Endodermal cell (in vitro differentiated cells): ENCODE measurements at regions not wholly inside any gene's neighbourhood (a gene's known extent, or its start where the extent isn't known, plus 50 kb on each side); places are given as distances from the start of the nearest gene placed in this dataset.

Experiments used
- DNase-seq: peaks from one replicate; pipeline ENCODE4 v3.0.0-alpha.2; 2017
- H3K27ac ChIP-seq: 2 replicates; pipeline ENCODE4 v1.5.1; 2013; ENCODE audit warnings: mild to moderate bottlenecking, low read depth, low read length, moderate library complexity
- H3K27me3 ChIP-seq: 2 replicates; pipeline ENCODE4 v1.6.1; 2013; ENCODE audit warnings: mild to moderate bottlenecking, low read length, moderate library complexity; ENCODE audit not compliant: insufficient read depth, control insufficient read depth, poor library complexity, severe bottlenecking
- H3K36me3 ChIP-seq: 2 replicates; pipeline ENCODE4 v1.7.0; 2013; ENCODE audit warnings: mild to moderate bottlenecking, low read length, moderate library complexity; ENCODE audit not compliant: control insufficient read depth, insufficient read depth
- H3K4me1 ChIP-seq: one replicate; pipeline ENCODE4 v1.7.0; 2013; ENCODE audit warnings: low read length; ENCODE audit not compliant: control insufficient read depth, insufficient read depth
- H3K4me3 ChIP-seq: 2 replicates; pipeline ENCODE4 v1.5.1; 2013; ENCODE audit warnings: mild to moderate bottlenecking, low read length, moderate library complexity
- H3K9ac ChIP-seq: 2 replicates; pipeline ENCODE4 v1.6.1; 2013; ENCODE audit warnings: mild to moderate bottlenecking, low read length, moderate library complexity; ENCODE audit not compliant: poor library complexity, severe bottlenecking; ENCODE audit errors: extremely low read depth
- H3K9me3 ChIP-seq: 2 replicates; pipeline ENCODE4 v1.6.1; 2013; ENCODE audit warnings: mild to moderate bottlenecking, low read length, moderate library complexity; ENCODE audit not compliant: control insufficient read depth
- H3K27ac Mint-ChIP-seq: 2 replicates; pipeline ENCODE4 v1.8.0; 2020; ENCODE audit warnings: mixed read lengths
- H3K27me3 Mint-ChIP-seq: 2 replicates; pipeline ENCODE4 v1.8.0; 2021; ENCODE audit warnings: mild to moderate bottlenecking, mixed read lengths; ENCODE audit not compliant: insufficient read depth
- H3K36me3 Mint-ChIP-seq: 2 replicates; pipeline ENCODE4 v1.8.0; 2020; ENCODE audit warnings: low read depth, mixed read lengths
- H3K4me1 Mint-ChIP-seq: 2 replicates; pipeline ENCODE4 v1.8.0; 2020; ENCODE audit warnings: mixed read lengths
- H3K4me3 Mint-ChIP-seq: 2 replicates; pipeline ENCODE4 v1.8.0; 2020; ENCODE audit warnings: mild to moderate bottlenecking, moderate library complexity, mixed read lengths
- H3K9me3 Mint-ChIP-seq: 2 replicates; pipeline ENCODE4 v1.8.0; 2020; ENCODE audit warnings: mild to moderate bottlenecking, mixed read lengths
- WGBS, 2 experiments: methylation state at CpG; one replicate each; pipeline versions ENCODE4 v1.1.5 to v1.1.7; 2013; ENCODE audit warnings: missing lambda C conversion rate in 2 of 2, mixed read lengths in 1 of 2; ENCODE audit not compliant: insufficient coverage in 1 of 2, insufficient read length in 1 of 2; 5-methylcytosine and 5-hydroxymethylcytosine counted together
- TF ChIP-seq, protein P1 (sequence below): fragments of 200-600 bp; sonication (generic); conservative IDR thresholded peaks from 2 replicates; pipeline ENCODE4 v1.5.0; 2021; ENCODE audit warnings: antibody characterized with exemption, mild to moderate bottlenecking

DNA sequence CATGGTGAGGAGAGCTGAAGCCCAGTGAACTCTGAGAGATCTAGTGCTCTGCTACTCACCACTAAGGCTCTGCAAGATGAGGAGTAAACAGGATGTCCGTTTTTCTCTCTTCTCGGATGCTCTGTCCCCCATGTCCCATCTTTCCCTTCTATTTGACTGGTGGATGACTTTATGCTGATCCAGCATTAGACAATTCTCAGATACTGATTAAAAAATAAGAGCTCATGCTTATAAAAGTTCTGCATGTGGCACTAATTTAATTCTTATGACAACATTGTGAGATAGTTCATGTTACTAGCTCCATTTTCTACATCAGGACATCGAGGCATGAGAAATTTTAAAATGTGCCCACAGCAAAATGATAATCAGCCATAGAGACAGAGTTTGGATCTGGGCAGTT lies 77.0 kb downstream of the HMHB1 start:
- no peaks in the 10 kb centered on the region for H3K27me3 Mint-ChIP-seq
- no peaks in the 10 kb centered on the region for H3K4me1 ChIP-seq
- no peaks in the 10 kb centered on the region for H3K27me3 ChIP-seq
- H3K36me3 Mint-ChIP-seq = no peaks in the 10 kb centered on the region
- DNase-seq = no peak
- H3K9ac ChIP-seq = no peak overlapping the region
- no peak overlapping the region for H3K27ac ChIP-seq
- no peak overlapping the region for H3K27ac Mint-ChIP-seq
- WGBS, 2 experiments = 88 to 100% methylated on average over 2 to 3 of the region's 3 CpGs
- TF ChIP-seq, protein P1, sequence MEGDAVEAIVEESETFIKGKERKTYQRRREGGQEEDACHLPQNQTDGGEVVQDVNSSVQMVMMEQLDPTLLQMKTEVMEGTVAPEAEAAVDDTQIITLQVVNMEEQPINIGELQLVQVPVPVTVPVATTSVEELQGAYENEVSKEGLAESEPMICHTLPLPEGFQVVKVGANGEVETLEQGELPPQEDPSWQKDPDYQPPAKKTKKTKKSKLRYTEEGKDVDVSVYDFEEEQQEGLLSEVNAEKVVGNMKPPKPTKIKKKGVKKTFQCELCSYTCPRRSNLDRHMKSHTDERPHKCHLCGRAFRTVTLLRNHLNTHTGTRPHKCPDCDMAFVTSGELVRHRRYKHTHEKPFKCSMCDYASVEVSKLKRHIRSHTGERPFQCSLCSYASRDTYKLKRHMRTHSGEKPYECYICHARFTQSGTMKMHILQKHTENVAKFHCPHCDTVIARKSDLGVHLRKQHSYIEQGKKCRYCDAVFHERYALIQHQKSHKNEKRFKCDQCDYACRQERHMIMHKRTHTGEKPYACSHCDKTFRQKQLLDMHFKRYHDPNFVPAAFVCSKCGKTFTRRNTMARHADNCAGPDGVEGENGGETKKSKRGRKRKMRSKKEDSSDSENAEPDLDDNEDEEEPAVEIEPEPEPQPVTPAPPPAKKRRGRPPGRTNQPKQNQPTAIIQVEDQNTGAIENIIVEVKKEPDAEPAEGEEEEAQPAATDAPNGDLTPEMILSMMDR = no peak
- H3K9me3 ChIP-seq = no peaks in the 10 kb centered on the region
- peaks cover 8% of the 10 kb centered on the region for H3K4me1 Mint-ChIP-seq
- H3K9me3 Mint-ChIP-seq = no peaks in the 10 kb centered on the region
- H3K4me3 Mint-ChIP-seq = no peak overlapping the region
- no peaks in the 10 kb centered on the region for H3K36me3 ChIP-seq
- H3K4me3 ChIP-seq = no peak overlapping the region

DNA sequence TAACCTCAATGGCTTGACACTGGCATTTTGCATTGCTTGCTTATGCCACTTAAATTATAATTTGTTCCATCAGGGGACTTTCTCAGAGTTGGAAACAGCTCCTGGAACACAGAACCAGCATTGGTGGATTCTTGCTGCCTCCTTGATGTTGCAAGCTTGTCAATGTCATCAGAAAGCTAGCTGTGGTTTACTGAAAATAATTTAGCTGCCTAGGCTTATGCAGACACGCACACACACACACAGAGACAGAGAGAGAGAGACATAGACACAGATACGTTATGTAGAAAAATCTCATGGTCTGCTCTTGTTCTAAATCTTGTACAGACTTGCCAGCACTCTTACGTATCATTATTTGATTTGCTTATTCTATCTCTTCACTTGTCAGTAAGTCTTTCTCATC lies 78.0 kb downstream of the HMHB1 start:
- H3K4me3 Mint-ChIP-seq = no peak overlapping the region
- H3K4me1 Mint-ChIP-seq = peaks cover 8% of the 10 kb centered on the region
- no peak overlapping the region for H3K9ac ChIP-seq
- H3K27ac Mint-ChIP-seq = no peak overlapping the region
- no peaks in the 10 kb centered on the region for H3K27me3 Mint-ChIP-seq
- H3K9me3 ChIP-seq = no peaks in the 10 kb centered on the region
- no peak overlapping the region for H3K4me3 ChIP-seq
- no peaks in the 10 kb centered on the region for H3K27me3 ChIP-seq
- H3K9me3 Mint-ChIP-seq = no peaks in the 10 kb centered on the region
- DNase-seq = no peak
- H3K4me1 ChIP-seq = no peaks in the 10 kb centered on the region
- H3K36me3 ChIP-seq = no peaks in the 10 kb centered on the region
- no peak overlapping the region for H3K27ac ChIP-seq
- TF ChIP-seq, protein P1 = no peak
- WGBS, 2 experiments = 93 to 100% methylated on average over 2 to 3 of the region's 3 CpGs
- H3K36me3 Mint-ChIP-seq = no peaks in the 10 kb centered on the region

DNA sequence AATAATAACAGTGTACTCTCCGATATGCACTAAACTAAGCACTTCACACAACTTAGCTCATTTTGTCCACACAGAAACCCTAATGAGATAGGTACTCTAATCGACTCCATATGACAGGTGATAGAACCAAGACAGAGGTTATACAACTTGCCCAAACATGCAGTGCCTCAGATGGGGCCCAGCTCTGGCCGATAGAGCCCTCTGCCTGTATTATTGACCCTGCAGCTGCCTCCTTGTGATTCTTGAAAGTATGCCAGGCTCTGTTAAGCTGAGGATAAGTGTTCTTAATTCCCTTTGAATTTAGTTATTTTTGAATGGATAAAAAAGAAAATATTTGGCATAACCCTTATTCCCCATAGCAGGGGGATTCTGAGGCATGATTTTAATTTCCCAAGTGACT lies 78.5 kb downstream of the HMHB1 start:
- DNase-seq = no peak
- Histone ChIP-seq H3K9me3 (no peaks in the 10 kb centered on the region), H3K36me3 (no peaks in the 10 kb centered on the region), H3K27ac (no peak overlapping the region), H3K9ac (no peak overlapping the region), H3K27me3 (no peaks in the 10 kb centered on the region), H3K4me3 (no peak overlapping the region), H3K4me1 (no peaks in the 10 kb centered on the region)
- H3K27ac Mint-ChIP-seq = no peak overlapping the region
- peaks cover 4% of the 10 kb centered on the region for H3K4me1 Mint-ChIP-seq
- no peaks in the 10 kb centered on the region for H3K36me3 Mint-ChIP-seq
- no peak overlapping the region for H3K4me3 Mint-ChIP-seq
- 92 to 100% methylated on average over 1 to 3 of the region's 3 CpGs for WGBS, 2 experiments
- no peaks in the 10 kb centered on the region for H3K27me3 Mint-ChIP-seq
- no peaks in the 10 kb centered on the region for H3K9me3 Mint-ChIP-seq
- TF ChIP-seq, protein P1 = no peak
